Left lung (tissue), 4 donors: ENCODE measurements at regions not wholly inside any gene's neighbourhood (a gene's known extent, or its start where the extent isn't known, plus 50 kb on each side); places are given as distances from the start of the nearest gene placed in this dataset.

Source experiments
- ATAC-seq: fragments of 200-7000 bp; cut with Tn5 transposase; one replicate; pipeline ENCODE4 v1.9.1; 2020; ENCODE audit warnings: moderate library complexity
- DNase-seq, 4 donors: peaks; one replicate each; pipeline ENCODE4 v3.0.0-alpha.2; 2013 to 2020
- H3K27ac ChIP-seq, 2 donors: fragments of 200-600 bp; sonication (generic) in 1 of 2; one replicate each; pipeline versions ENCODE4 v1.5.0 to v1.8.0; 2020 to 2021
- H3K27me3 ChIP-seq, 2 donors: fragments of 200-600 bp; sonication (generic) in 1 of 2; one replicate each; pipeline versions ENCODE4 v1.5.0 to v1.8.0; 2020 to 2021
- H3K36me3 ChIP-seq, 2 donors: fragments of 200-600 bp; sonication (generic) in 1 of 2; one replicate each; pipeline versions ENCODE4 v1.5.0 to v1.8.0; 2020 to 2021
- H3K4me1 ChIP-seq, 2 donors: fragments of 200-600 bp; one replicate each; pipeline ENCODE4 v1.8.0; 2021
- H3K4me3 ChIP-seq, 2 donors: fragments of 200-600 bp; sonication (generic) in 1 of 2; one replicate each; pipeline versions ENCODE4 v1.5.0 to v1.8.0; 2020 to 2021; ENCODE audit warnings: mild to moderate bottlenecking in 1 of 2
- H3K9me3 ChIP-seq, 2 donors: fragments of 200-600 bp; sonication (generic) in 1 of 2; one replicate each; pipeline versions ENCODE4 v1.5.0 to v1.8.0; 2020 to 2021
- CTCF ChIP-seq, 2 donors: fragments of 200-600 bp; sonication (generic) in 1 of 2; IDR thresholded peaks; one replicate each; pipeline versions ENCODE4 v1.5.0 to v1.8.0; 2021; ENCODE audit warnings: antibody characterized with exemption in 2 of 2
- intact Hi-C, 2 donors: fragments of 100-400 bp; cut with DNase I; formaldehyde crosslinking; loops; one replicate each; pipeline versions ENCODE4 v1.11.2 to v1.14.2; 2022
- donor health status: DM: no; HTN: yes; CAD: no.
- donor health status: DM: no; HTN: no; CAD: no.

- intact Hi-C loops: no loop called here
- no peaks in the 10 kb centered on the region for H3K27me3 ChIP-seq
- TF ChIP-seq CTCF (IDR thresholded peaks at IDR 0.05): no peak
- H3K27ac ChIP-seq: no peak overlapping the region
- no peaks in the 10 kb centered on the region for H3K9me3 ChIP-seq
- no peak for DNase-seq
- no peak for ATAC-seq
- H3K4me3 ChIP-seq: no peak overlapping the region
- no peaks in the 10 kb centered on the region for H3K36me3 ChIP-seq
- H3K4me1 ChIP-seq: no peaks in the 10 kb centered on the region
Observed at GRCh38 chr20:52589251-52589812, 382.8 kb upstream of the TSHZ2 start.

- H3K27ac ChIP-seq: no peak overlapping the region
- no peaks in the 10 kb centered on the region for H3K9me3 ChIP-seq
- ATAC-seq (no peak), DNase-seq (no peak)
- intact Hi-C loops: no loop called here
- no peaks in the 10 kb centered on the region for H3K4me1 ChIP-seq
- H3K36me3 ChIP-seq: no peaks in the 10 kb centered on the region
- no peak overlapping the region for H3K4me3 ChIP-seq
- TF ChIP-seq CTCF (IDR thresholded peaks at IDR 0.05): no peak
- H3K27me3 ChIP-seq: no peaks in the 10 kb centered on the region
Observed at GRCh38 chr20:52586660-52587059, 385.5 kb upstream of the TSHZ2 start.

- H3K4me3 ChIP-seq: no peak overlapping the region
- ATAC-seq (no peak), DNase-seq (no peak)
- intact Hi-C loops: no loop called here
- TF ChIP-seq CTCF (IDR thresholded peaks at IDR 0.05): no peak
- no peaks in the 10 kb centered on the region for H3K9me3 ChIP-seq
- no peaks in the 10 kb centered on the region for H3K27me3 ChIP-seq
- H3K36me3 ChIP-seq: no peaks in the 10 kb centered on the region
- no peak overlapping the region for H3K27ac ChIP-seq
- H3K4me1 ChIP-seq: no peaks in the 10 kb centered on the region
Observed at GRCh38 chr20:52585333-52585732, 386.8 kb upstream of the TSHZ2 start.

GRCh38 chr20:52578559-52578958 is 387.0 kb upstream of the ZFP64 start:
- ATAC-seq: no peak
- intact Hi-C loops: no loop called here
- H3K36me3 ChIP-seq: no peaks in the 10 kb centered on the region
- no peak overlapping the region for H3K27ac ChIP-seq
- no peaks in the 10 kb centered on the region for H3K9me3 ChIP-seq
- no peak overlapping the region for H3K4me3 ChIP-seq
- no peaks in the 10 kb centered on the region for H3K4me1 ChIP-seq
- DNase-seq: no peak
- TF ChIP-seq CTCF (IDR thresholded peaks at IDR 0.05): no peak
- no peaks in the 10 kb centered on the region for H3K27me3 ChIP-seq

GRCh38 chr20:52577696-52578095 is 386.1 kb upstream of the ZFP64 start:
- Histone ChIP-seq H3K27ac (no peak overlapping the region), H3K36me3 (no peaks in the 10 kb centered on the region), H3K9me3 (no peaks in the 10 kb centered on the region), H3K4me3 (no peak overlapping the region), H3K4me1 (no peaks in the 10 kb centered on the region), H3K27me3 (no peaks in the 10 kb centered on the region)
- DNase-seq (no peak), ATAC-seq (no peak)
- no peak for TF ChIP-seq CTCF (IDR thresholded peaks at IDR 0.05)
- intact Hi-C loops: no loop called here
